ENCODE measurements at regions not wholly inside any gene's neighbourhood (a gene's known extent, or its start where the extent isn't known, plus 50 kb on each side); places are given as distances from the start of the nearest gene placed in this dataset.

DNA sequence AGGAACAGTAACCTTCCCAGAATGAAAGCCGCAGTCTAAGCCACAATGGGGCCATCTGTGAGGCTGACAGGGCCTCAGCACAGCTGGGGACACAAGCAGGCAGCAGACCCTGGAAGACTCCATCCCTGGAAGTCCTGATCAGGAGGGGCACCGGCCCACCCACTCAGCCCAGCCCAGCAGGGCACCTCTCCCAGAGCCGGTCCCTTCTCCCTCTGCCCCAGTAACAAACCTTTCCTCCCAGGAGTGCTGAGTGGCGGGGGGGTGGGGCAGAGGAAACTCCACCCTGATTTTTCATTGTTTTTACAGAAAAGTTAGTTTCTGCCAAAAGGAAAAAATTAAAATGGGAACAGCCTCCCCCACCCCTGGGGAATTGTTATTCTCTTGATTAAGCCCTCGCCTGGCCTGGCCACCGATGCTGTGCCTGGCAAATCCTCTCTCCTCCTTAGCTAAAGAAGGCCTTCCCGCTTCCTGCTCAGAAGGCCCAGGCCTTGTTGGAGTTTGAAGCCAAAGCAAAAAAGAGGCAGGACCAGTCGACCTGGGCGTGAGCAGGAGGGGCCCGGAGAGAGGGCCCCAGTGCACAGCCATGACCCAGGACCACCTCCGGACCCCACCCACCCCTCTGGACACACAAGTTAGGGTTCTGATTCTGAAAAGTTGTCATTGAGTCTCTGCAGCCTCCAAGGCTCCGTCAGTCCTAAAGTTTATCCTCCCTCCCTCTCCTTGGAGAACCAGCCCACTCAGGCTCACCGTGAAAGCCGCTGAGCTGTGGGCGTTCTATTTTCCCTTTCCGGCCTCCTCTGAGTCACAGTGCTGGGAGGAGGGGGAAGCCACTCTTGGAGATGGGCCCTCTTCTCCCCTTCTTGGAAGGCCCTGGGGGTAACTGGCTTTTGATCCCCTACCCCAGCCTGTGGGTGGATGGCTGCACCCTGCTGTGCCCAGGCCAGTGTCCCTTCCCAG, 128.4 kb upstream of the TNRC6C start:
- no peak for TF ChIP-seq CREB1 (IDR thresholded peaks at IDR 0.05; ENCODE audit: low read depth)
- TF ChIP-seq, protein P1, sequence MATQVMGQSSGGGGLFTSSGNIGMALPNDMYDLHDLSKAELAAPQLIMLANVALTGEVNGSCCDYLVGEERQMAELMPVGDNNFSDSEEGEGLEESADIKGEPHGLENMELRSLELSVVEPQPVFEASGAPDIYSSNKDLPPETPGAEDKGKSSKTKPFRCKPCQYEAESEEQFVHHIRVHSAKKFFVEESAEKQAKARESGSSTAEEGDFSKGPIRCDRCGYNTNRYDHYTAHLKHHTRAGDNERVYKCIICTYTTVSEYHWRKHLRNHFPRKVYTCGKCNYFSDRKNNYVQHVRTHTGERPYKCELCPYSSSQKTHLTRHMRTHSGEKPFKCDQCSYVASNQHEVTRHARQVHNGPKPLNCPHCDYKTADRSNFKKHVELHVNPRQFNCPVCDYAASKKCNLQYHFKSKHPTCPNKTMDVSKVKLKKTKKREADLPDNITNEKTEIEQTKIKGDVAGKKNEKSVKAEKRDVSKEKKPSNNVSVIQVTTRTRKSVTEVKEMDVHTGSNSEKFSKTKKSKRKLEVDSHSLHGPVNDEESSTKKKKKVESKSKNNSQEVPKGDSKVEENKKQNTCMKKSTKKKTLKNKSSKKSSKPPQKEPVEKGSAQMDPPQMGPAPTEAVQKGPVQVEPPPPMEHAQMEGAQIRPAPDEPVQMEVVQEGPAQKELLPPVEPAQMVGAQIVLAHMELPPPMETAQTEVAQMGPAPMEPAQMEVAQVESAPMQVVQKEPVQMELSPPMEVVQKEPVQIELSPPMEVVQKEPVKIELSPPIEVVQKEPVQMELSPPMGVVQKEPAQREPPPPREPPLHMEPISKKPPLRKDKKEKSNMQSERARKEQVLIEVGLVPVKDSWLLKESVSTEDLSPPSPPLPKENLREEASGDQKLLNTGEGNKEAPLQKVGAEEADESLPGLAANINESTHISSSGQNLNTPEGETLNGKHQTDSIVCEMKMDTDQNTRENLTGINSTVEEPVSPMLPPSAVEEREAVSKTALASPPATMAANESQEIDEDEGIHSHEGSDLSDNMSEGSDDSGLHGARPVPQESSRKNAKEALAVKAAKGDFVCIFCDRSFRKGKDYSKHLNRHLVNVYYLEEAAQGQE (IDR thresholded peaks at IDR 0.05; ENCODE audit: low read depth), result no peak
- TF ChIP-seq FOXM1 (IDR thresholded peaks at IDR 0.05; ENCODE audit: borderline replicate concordance, low read depth), result no peak
- no peak for TF ChIP-seq TCF12 (IDR thresholded peaks at IDR 0.05; ENCODE audit: low read depth)
- TF ChIP-seq CEBPB (IDR thresholded peaks at IDR 0.05), result no peak
- TF ChIP-seq EP300 (IDR thresholded peaks at IDR 0.05; ENCODE audit: borderline replicate concordance), result no peak
- TF ChIP-seq, protein P2, sequence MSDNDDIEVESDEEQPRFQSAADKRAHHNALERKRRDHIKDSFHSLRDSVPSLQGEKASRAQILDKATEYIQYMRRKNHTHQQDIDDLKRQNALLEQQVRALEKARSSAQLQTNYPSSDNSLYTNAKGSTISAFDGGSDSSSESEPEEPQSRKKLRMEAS (IDR thresholded peaks at IDR 0.05), result no peak
- TF ChIP-seq ZBTB7A (IDR thresholded peaks at IDR 0.05; ENCODE audit: low read depth), result no peak
- TF ChIP-seq TEAD4 (IDR thresholded peaks at IDR 0.05), result no peak
- TF ChIP-seq EGR1 (IDR thresholded peaks at IDR 0.05), result no peak
- TF ChIP-seq TAF1 (IDR thresholded peaks at IDR 0.05; ENCODE audit: low read depth), result no peak
- TF ChIP-seq, protein P3, sequence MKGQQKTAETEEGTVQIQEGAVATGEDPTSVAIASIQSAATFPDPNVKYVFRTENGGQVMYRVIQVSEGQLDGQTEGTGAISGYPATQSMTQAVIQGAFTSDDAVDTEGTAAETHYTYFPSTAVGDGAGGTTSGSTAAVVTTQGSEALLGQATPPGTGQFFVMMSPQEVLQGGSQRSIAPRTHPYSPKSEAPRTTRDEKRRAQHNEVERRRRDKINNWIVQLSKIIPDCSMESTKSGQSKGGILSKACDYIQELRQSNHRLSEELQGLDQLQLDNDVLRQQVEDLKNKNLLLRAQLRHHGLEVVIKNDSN (IDR thresholded peaks at IDR 0.05), result no peak
- TF ChIP-seq YY1 (IDR thresholded peaks at IDR 0.05; ENCODE audit: low read depth), result no peak

DNA sequence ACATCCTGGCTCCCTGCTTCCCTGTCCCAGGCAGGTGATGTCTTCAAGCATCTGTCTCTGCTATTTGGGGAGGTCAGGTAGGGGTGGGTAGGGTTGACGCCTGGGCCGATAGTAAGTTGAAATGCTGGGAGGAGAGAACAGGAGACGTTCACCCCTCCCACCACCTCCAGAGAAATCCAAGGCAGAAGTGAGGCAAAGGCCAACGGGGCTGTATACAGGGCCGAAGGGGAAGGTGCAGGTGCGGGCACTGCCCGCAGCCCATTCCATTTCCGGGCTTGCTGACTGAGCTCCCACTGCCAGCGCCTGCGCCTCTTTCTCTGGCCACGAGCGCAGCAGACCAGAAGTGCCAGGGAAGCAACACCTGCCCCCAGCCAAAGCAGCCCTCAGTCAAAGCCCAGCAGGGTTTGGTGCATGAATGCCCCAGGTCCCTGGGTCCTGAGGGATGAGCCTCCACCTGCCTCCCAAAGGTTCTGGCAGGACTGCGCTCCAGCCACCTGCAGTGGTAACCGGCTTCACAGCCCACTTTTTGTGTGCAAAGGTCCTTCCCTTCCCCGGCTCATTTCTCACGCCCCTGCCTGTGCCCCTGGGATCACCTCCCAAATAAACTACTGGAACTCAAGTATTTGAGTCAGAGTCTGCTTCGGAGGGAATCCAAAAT, 127.6 kb upstream of the TNRC6C start:
- TF ChIP-seq EP300 (IDR thresholded peaks at IDR 0.05; ENCODE audit: borderline replicate concordance) (no peak), TAF1 (IDR thresholded peaks at IDR 0.05; ENCODE audit: low read depth) (no peak), ZBTB7A (IDR thresholded peaks at IDR 0.05; ENCODE audit: low read depth) (no peak), FOXM1 (IDR thresholded peaks at IDR 0.05; ENCODE audit: borderline replicate concordance, low read depth) (no peak), RAD21 (IDR thresholded peaks at IDR 0.05; ENCODE audit: low read depth) (no peak), CEBPB (IDR thresholded peaks at IDR 0.05) (no peak), NFIC (IDR thresholded peaks at IDR 0.05) (no peak), TCF12 (IDR thresholded peaks at IDR 0.05; ENCODE audit: low read depth) (no peak), YY1 (IDR thresholded peaks at IDR 0.05; ENCODE audit: low read depth) (no peak), EGR1 (IDR thresholded peaks at IDR 0.05) (no peak), CREB1 (IDR thresholded peaks at IDR 0.05; ENCODE audit: low read depth) (no peak), TEAD4 (IDR thresholded peaks at IDR 0.05) (no peak)
- TF ChIP-seq, protein P1 (IDR thresholded peaks at IDR 0.05; ENCODE audit: low read depth), result no peak
- TF ChIP-seq, protein P2 (IDR thresholded peaks at IDR 0.05), result no peak
- TF ChIP-seq, protein P3 (IDR thresholded peaks at IDR 0.05), result no peak

DNA sequence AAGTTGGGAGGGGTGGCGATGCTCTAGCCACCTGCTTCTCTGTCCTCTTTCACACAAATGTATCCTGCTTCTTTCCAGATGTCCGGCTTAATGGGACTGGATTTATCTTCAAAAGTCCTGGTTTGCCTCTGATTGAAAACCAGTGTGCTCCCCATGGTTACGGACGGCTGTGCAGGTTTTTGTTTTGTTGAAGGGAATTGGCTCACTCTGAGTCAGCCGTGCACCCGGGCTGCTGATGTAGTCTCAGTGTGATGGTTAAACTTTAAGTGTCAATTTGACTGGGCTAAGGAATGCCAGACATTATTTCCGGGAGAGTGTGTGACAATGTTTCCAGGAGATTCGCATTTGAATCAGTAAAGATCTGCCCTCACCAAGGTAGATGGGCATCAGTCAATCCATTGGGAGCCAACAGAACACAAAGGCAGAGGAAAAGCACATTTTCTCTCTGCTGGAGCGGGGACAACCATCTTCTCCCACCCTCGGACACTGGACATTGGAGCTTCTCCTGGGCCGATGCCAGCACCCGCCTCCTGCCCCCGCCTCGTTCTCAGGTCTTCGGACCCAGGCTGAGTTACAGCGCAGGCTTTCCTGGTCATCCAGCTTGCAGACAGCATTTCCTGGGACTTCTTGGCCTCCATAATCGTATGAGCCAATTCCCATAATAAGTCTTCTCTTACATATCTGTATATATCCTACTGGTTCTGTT, 126.9 kb upstream of the TNRC6C start:
- no peak for TF ChIP-seq TCF12 (IDR thresholded peaks at IDR 0.05; ENCODE audit: low read depth)
- TF ChIP-seq TAF1 (IDR thresholded peaks at IDR 0.05; ENCODE audit: low read depth), result no peak
- TF ChIP-seq, protein P3 (IDR thresholded peaks at IDR 0.05), result no peak
- TF ChIP-seq NFIC (IDR thresholded peaks at IDR 0.05), result no peak
- TF ChIP-seq, protein P1 (IDR thresholded peaks at IDR 0.05; ENCODE audit: low read depth), result no peak
- TF ChIP-seq EGR1 (IDR thresholded peaks at IDR 0.05), result no peak
- no peak for TF ChIP-seq YY1 (IDR thresholded peaks at IDR 0.05; ENCODE audit: low read depth)
- TF ChIP-seq ZBTB7A (IDR thresholded peaks at IDR 0.05; ENCODE audit: low read depth), result no peak
- TF ChIP-seq EP300 (IDR thresholded peaks at IDR 0.05; ENCODE audit: borderline replicate concordance), result no peak
- no peak for TF ChIP-seq FOXM1 (IDR thresholded peaks at IDR 0.05; ENCODE audit: borderline replicate concordance, low read depth)
- no peak for TF ChIP-seq TEAD4 (IDR thresholded peaks at IDR 0.05)
- TF ChIP-seq CREB1 (IDR thresholded peaks at IDR 0.05; ENCODE audit: low read depth), result no peak
- TF ChIP-seq, protein P2 (IDR thresholded peaks at IDR 0.05), result no peak
- no peak for TF ChIP-seq CEBPB (IDR thresholded peaks at IDR 0.05)
- no peak for TF ChIP-seq RAD21 (IDR thresholded peaks at IDR 0.05; ENCODE audit: low read depth)

Data from Ishikawa (cell line).